MCF 10A (cell line): ENCODE measurements at regions not wholly inside any gene's neighbourhood (a gene's known extent, or its start where the extent isn't known, plus 50 kb on each side); places are given as distances from the start of the nearest gene placed in this dataset.
A peak's percentile ranks its signal among the peaks of the same experiment; 100 is the strongest.
"Not testable (repeated sequence)": the region's sequence is repeated elsewhere in the genome, so short reads cannot be mapped to it uniquely, and the experiment has no call there.

ENCODE experiments used
- BruUV-seq: library from RNA; stranded (reverse); fragments of 400-500 nt; replicated peaks from 2 replicates; lab custom pipeline; 2021; lab: Mats Ljungman, UMichigan
- CTCF ChIA-PET: fragments of 300-600 bp; sonication (Branson Sonifier 250); formaldehyde crosslinking; extraction: SDS; loops from one replicate; lab custom pipeline; 2021; ENCODE audit warnings: antibody characterized with exemption, inconsistent platforms; lab: Yijun Ruan, JAX
- POLR2A ChIA-PET: fragments of 300-600, 350-650 bp; sonication (Branson Sonifier 250); formaldehyde crosslinking; extraction: SDS; loops from one replicate; lab custom pipeline; 2020; ENCODE audit warnings: antibody characterized with exemption, inconsistent platforms; lab: Yijun Ruan, JAX
- DNase-seq: peaks from one replicate; pipeline ENCODE4 v3.0.0-alpha.2; 2018; ENCODE audit not compliant: unreplicated experiment
- H3K27ac Mint-ChIP-seq: one replicate; pipeline ENCODE4 v1.8.0; 2022; ENCODE audit warnings: mild to moderate bottlenecking, low read depth, mixed read lengths; ENCODE audit not compliant: unreplicated experiment
- H3K27me3 Mint-ChIP-seq: one replicate; pipeline ENCODE4 v1.8.0; 2022; ENCODE audit warnings: mixed read lengths; ENCODE audit not compliant: insufficient read depth, unreplicated experiment
- H3K36me3 Mint-ChIP-seq: one replicate; pipeline ENCODE4 v1.8.0; 2022; ENCODE audit warnings: mild to moderate bottlenecking, moderate library complexity, mixed read lengths; ENCODE audit not compliant: insufficient read depth, unreplicated experiment
- H3K4me1 Mint-ChIP-seq: one replicate; pipeline ENCODE4 v1.8.0; 2022; ENCODE audit warnings: mixed read lengths; ENCODE audit not compliant: insufficient read depth, unreplicated experiment
- H3K4me3 Mint-ChIP-seq: one replicate; pipeline ENCODE4 v1.8.0; 2022; ENCODE audit warnings: mild to moderate bottlenecking, moderate library complexity, mixed read lengths; ENCODE audit not compliant: unreplicated experiment
- H3K9me3 Mint-ChIP-seq: one replicate; pipeline ENCODE4 v1.8.0; 2022; ENCODE audit warnings: mixed read lengths; ENCODE audit not compliant: unreplicated experiment
- CTCF ChIP-seq: fragments of 200-600 bp; IDR thresholded peaks from one replicate; pipeline ENCODE4 v1.8.0; 2022; ENCODE audit warnings: antibody characterized with exemption, mild to moderate bottlenecking; ENCODE audit not compliant: unreplicated experiment
- intact Hi-C: fragments of 100-400 bp; cut with micrococcal nuclease; formaldehyde crosslinking; loops from 2 replicates; pipeline ENCODE4 v1.14.1; 2022

GRCh38 chr3:193927413-193928206 lies 208.3 kb upstream of the HES1 start:
- BruUV-seq, H3K27ac Mint-ChIP-seq, DNase-seq, H3K36me3 Mint-ChIP-seq, H3K9me3 Mint-ChIP-seq, H3K27me3 Mint-ChIP-seq, H3K4me3 Mint-ChIP-seq, CTCF ChIA-PET, intact Hi-C loops: not testable (repeated sequence)
- POLR2A ChIA-PET, result interaction anchor here (1.0 kb wide), 1 partner anchor 13 kb away, joined by 3 read pairs; no protein-coding TSS in a partner anchor
- peaks cover 12% of the 10 kb centered on the region for H3K4me1 Mint-ChIP-seq

DNA sequence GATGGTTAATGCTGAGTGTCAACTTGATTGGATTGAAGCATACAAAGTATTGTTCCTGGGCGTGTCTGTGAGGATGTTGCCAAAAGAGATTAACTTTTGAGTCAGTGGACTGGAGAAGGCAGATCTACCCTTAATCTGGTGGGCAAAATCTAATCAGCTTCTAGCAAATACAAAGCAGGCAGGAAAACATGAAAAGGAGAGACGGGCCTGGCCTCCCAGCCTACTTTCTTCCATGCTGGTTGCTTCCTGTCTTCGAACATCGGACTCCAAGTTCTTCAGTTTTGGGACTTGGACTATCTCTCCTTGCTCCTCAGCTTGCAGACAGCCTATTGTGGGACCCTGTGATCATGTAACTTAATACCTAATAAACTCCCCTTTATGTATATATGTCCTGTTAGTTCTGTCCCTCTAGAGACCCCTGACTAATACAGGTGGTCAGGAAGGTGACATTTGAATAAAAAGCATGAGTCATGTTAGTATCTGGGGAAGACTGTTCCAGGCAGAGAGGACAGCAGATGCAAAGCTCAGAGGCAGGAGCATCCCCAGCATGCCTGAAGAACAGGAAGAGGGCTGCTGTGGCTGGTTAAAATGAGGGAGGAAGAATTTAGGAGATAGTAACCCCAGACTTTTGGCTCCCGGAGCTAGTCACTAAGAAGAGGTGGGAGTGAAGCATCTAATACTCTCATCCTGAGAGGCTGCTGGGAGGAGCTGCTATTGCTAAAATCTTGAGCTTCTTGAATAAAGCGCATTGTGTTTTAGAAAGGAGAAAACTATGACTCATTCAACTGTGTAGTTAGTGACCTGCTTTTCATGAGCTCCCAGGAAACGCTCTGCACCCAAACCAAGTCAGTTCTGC lies 207.4 kb upstream of the HES1 start:
- H3K27ac Mint-ChIP-seq, result peak overlapping the region; percentile 10
- BruUV-seq, result no TSS peak
- peak; percentile 44 for DNase-seq
- no peak overlapping the region for H3K4me3 Mint-ChIP-seq
- H3K27me3 Mint-ChIP-seq, result no peaks in the 10 kb centered on the region
- ChIA-PET POLR2A (interaction anchor here (0.9 to 1.5 kb wide), 5 partner anchors 12 to 98 kb away, joined by 3 to 8 read pairs (median 5); no protein-coding TSS in a partner anchor), CTCF (interaction anchor here (0.6 kb wide), 1 partner anchor 268 kb away, joined by 3 read pairs; no protein-coding TSS in a partner anchor)
- peaks cover 12% of the 10 kb centered on the region for H3K4me1 Mint-ChIP-seq
- no peaks in the 10 kb centered on the region for H3K36me3 Mint-ChIP-seq
- no peaks in the 10 kb centered on the region for H3K9me3 Mint-ChIP-seq
- TF ChIP-seq CTCF, result no peak
- intact Hi-C loops, result no loop called here

DNA sequence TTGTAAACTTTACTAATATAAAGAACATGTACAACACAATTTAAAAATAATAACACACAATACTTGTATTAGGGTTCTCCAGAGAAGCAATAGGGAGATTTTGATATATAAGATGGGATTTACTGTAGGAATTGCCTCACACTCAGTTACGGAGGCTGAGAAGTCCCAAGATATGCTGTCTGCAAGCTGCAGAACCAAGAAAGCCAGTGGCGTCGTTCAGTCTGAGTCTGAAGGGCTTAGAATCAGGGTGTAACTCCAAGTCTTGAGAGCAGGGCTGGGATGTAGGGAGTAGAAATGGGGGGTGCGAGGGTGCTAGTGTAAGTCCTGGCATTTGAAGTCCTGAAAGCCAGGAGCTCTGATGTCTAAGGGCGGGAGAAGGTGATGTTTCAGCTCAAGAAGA lies 206.6 kb upstream of the HES1 start:
- no peak for TF ChIP-seq CTCF
- intact Hi-C loops, result no loop called here
- no peaks in the 10 kb centered on the region for H3K36me3 Mint-ChIP-seq
- H3K9me3 Mint-ChIP-seq, result no peaks in the 10 kb centered on the region
- ChIA-PET CTCF (interaction anchor here (0.6 kb wide), 2 partner anchors 180 to 267 kb away, joined by 3 read pairs; no protein-coding TSS in a partner anchor), POLR2A (interaction anchor here (0.5 to 1.5 kb wide), 6 partner anchors 18 to 99 kb away, joined by 3 to 8 read pairs (median 4); no protein-coding TSS in a partner anchor)
- BruUV-seq, result no TSS peak
- no peak overlapping the region for H3K4me3 Mint-ChIP-seq
- DNase-seq, result no peak
- peak overlapping the region; percentile 10 for H3K27ac Mint-ChIP-seq
- no peaks in the 10 kb centered on the region for H3K27me3 Mint-ChIP-seq
- H3K4me1 Mint-ChIP-seq, result peaks cover 12% of the 10 kb centered on the region

- CTCF ChIA-PET, result interaction anchor here (0.6 to 1.2 kb wide), 3 partner anchors 39 to 179 kb away, joined by 3 to 5 read pairs (median 4); no protein-coding TSS in a partner anchor
- no peaks in the 10 kb centered on the region for H3K27me3 Mint-ChIP-seq
- H3K9me3 Mint-ChIP-seq, result no peaks in the 10 kb centered on the region
- no peak overlapping the region for H3K4me3 Mint-ChIP-seq
- no peak overlapping the region for H3K27ac Mint-ChIP-seq
- intact Hi-C loops, result no loop called here
- no peaks in the 10 kb centered on the region for H3K36me3 Mint-ChIP-seq
- TF ChIP-seq CTCF, result no peak
- no TSS peak for BruUV-seq
- H3K4me1 Mint-ChIP-seq, result peaks cover 12% of the 10 kb centered on the region
- no peak for DNase-seq
- POLR2A ChIA-PET, result interaction anchor here (0.5 to 1.5 kb wide), 4 partner anchors 19 to 100 kb away, joined by 3 to 6 read pairs (median 4); no protein-coding TSS in a partner anchor
Observed at GRCh38 chr3:193929921-193930646, 205.9 kb upstream of the HES1 start.
